ENCODE measurements at regions not wholly inside any gene's neighbourhood (a gene's known extent, or its start where the extent isn't known, plus 50 kb on each side); places are given as distances from the start of the nearest gene placed in this dataset.

DNA sequence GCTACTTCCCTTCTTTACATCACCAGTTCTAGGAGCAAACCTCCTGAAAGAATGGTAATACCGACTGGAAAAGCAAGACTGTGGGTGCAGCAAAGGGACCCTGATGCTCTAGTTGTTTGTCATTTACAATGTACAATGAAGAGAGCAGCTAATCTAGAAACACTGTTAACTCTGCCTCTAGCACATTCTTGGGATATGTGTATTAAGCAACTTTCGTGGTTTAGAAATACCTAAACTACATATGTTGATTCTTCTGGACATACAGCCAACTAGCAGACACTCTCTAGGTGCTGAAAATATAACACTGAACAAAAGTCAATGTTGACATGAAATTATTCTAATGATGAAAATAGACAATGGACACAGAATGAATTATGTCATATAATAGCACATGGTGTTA is 440.3 kb upstream of the MC4R start:
- Mint-ChIP-seq H3K36me3 (ENCODE audit: insufficient read depth, unreplicated experiment) (no peaks in the 10 kb centered on the region), H3K9me3 (ENCODE audit: unreplicated experiment) (no peaks in the 10 kb centered on the region), H3K27me3 (ENCODE audit: insufficient read depth, unreplicated experiment) (no peaks in the 10 kb centered on the region), H3K4me3 (ENCODE audit: unreplicated experiment) (no peak overlapping the region), H3K4me1 (ENCODE audit: low read depth, unreplicated experiment) (no peaks in the 10 kb centered on the region), H3K27ac (ENCODE audit: unreplicated experiment) (no peak overlapping the region)
- intact Hi-C loops (cut with micrococcal nuclease; ENCODE audit: unreplicated experiment), result no loop called here
- ChIA-PET CTCF (no interaction called here), POLR2A (no interaction called here)
- Histone ChIP-seq H3K4me3 (ENCODE audit: low read depth, low read length) (no peak overlapping the region), H3K9me3 (no peaks in the 10 kb centered on the region), H3K4me1 (no peaks in the 10 kb centered on the region), H3K36me3 (ENCODE audit: control insufficient read depth, insufficient read depth, low read length) (no peaks in the 10 kb centered on the region), H3K27me3 (replicated peaks; ENCODE audit: control insufficient read depth, insufficient read depth, low read length) (no peaks in the 10 kb centered on the region)
- DNase-seq, result no peak
- TF ChIP-seq, protein P1, sequence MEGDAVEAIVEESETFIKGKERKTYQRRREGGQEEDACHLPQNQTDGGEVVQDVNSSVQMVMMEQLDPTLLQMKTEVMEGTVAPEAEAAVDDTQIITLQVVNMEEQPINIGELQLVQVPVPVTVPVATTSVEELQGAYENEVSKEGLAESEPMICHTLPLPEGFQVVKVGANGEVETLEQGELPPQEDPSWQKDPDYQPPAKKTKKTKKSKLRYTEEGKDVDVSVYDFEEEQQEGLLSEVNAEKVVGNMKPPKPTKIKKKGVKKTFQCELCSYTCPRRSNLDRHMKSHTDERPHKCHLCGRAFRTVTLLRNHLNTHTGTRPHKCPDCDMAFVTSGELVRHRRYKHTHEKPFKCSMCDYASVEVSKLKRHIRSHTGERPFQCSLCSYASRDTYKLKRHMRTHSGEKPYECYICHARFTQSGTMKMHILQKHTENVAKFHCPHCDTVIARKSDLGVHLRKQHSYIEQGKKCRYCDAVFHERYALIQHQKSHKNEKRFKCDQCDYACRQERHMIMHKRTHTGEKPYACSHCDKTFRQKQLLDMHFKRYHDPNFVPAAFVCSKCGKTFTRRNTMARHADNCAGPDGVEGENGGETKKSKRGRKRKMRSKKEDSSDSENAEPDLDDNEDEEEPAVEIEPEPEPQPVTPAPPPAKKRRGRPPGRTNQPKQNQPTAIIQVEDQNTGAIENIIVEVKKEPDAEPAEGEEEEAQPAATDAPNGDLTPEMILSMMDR (IDR thresholded peaks at IDR 0.05; ENCODE audit: insufficient read depth in 1 of 2, low read depth in 1 of 2, low read length in 1 of 2, severe bottlenecking in 1 of 2, unreplicated experiment in 1 of 2), result no peak
- no TSS peak for BruUV-seq (replicated peaks)

DNA sequence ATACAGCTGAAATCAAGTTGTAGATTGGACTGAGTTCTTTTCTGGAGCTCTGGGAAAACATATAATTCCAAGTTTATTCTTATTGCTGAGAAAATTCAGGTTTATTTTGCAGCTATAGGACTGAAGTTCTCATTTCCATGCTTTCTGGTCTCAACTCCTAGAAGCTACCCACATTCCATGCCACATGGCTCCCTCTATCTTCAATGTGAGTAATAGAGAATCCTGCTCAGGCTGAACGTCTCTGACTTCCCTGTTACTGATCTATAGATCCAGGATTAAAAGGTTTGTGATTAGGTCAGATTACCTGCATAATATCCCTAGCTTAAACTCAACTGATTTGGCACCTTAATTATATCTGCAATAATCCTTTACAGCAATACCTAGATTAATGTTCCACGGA is 453.8 kb upstream of the MC4R start:
- Mint-ChIP-seq H3K27me3 (ENCODE audit: insufficient read depth, unreplicated experiment) (no peaks in the 10 kb centered on the region), H3K9me3 (ENCODE audit: unreplicated experiment) (no peaks in the 10 kb centered on the region), H3K4me1 (ENCODE audit: low read depth, unreplicated experiment) (no peaks in the 10 kb centered on the region), H3K36me3 (ENCODE audit: insufficient read depth, unreplicated experiment) (no peaks in the 10 kb centered on the region), H3K4me3 (ENCODE audit: unreplicated experiment) (no peak overlapping the region), H3K27ac (ENCODE audit: unreplicated experiment) (no peak overlapping the region)
- CTCF ChIA-PET, result interaction anchor here (0.8 kb wide), 1 partner anchor 18 kb away, joined by 3 read pairs; no protein-coding TSS in a partner anchor
- H3K36me3 ChIP-seq (ENCODE audit: control insufficient read depth, insufficient read depth, low read length), result no peaks in the 10 kb centered on the region
- POLR2A ChIA-PET, result no interaction called here
- H3K27me3 ChIP-seq (replicated peaks; ENCODE audit: control insufficient read depth, insufficient read depth, low read length), result no peaks in the 10 kb centered on the region
- DNase-seq, result no peak
- H3K9me3 ChIP-seq, result no peaks in the 10 kb centered on the region
- BruUV-seq (replicated peaks), result no TSS peak
- no peak overlapping the region for H3K4me3 ChIP-seq (ENCODE audit: low read depth, low read length)
- no peaks in the 10 kb centered on the region for H3K4me1 ChIP-seq
- TF ChIP-seq, protein P1 (IDR thresholded peaks at IDR 0.05; ENCODE audit: insufficient read depth in 1 of 2, low read depth in 1 of 2, low read length in 1 of 2, severe bottlenecking in 1 of 2, unreplicated experiment in 1 of 2), result no peak
- intact Hi-C loops (cut with micrococcal nuclease; ENCODE audit: unreplicated experiment), result no loop called here

GRCh38 chr18:60831971-60832370 is 459.4 kb upstream of the MC4R start:
- no peaks in the 10 kb centered on the region for H3K9me3 Mint-ChIP-seq (ENCODE audit: unreplicated experiment)
- H3K36me3 ChIP-seq (ENCODE audit: control insufficient read depth, insufficient read depth, low read length), result no peaks in the 10 kb centered on the region
- BruUV-seq (replicated peaks), result no TSS peak
- no peaks in the 10 kb centered on the region for H3K27me3 ChIP-seq (replicated peaks; ENCODE audit: control insufficient read depth, insufficient read depth, low read length)
- no peaks in the 10 kb centered on the region for H3K4me1 Mint-ChIP-seq (ENCODE audit: low read depth, unreplicated experiment)
- no peak overlapping the region for H3K4me3 ChIP-seq (ENCODE audit: low read depth, low read length)
- H3K4me3 Mint-ChIP-seq (ENCODE audit: unreplicated experiment), result no peak overlapping the region
- TF ChIP-seq, protein P1 (IDR thresholded peaks at IDR 0.05; ENCODE audit: insufficient read depth in 1 of 2, low read depth in 1 of 2, low read length in 1 of 2, severe bottlenecking in 1 of 2, unreplicated experiment in 1 of 2), result no peak
- H3K27me3 Mint-ChIP-seq (ENCODE audit: insufficient read depth, unreplicated experiment), result peaks cover 5% of the 10 kb centered on the region
- DNase-seq, result no peak
- H3K27ac Mint-ChIP-seq (ENCODE audit: unreplicated experiment), result no peak overlapping the region
- no peaks in the 10 kb centered on the region for H3K4me1 ChIP-seq
- H3K9me3 ChIP-seq, result no peaks in the 10 kb centered on the region
- H3K36me3 Mint-ChIP-seq (ENCODE audit: insufficient read depth, unreplicated experiment), result no peaks in the 10 kb centered on the region
- intact Hi-C loops (cut with micrococcal nuclease; ENCODE audit: unreplicated experiment), result no loop called here
- ChIA-PET CTCF (no interaction called here), POLR2A (no interaction called here)

Data from Caco-2 (cell line).